ENCODE measurements at regions not wholly inside any gene's neighbourhood (a gene's known extent, or its start where the extent isn't known, plus 50 kb on each side); places are given as distances from the start of the nearest gene placed in this dataset.

DNA sequence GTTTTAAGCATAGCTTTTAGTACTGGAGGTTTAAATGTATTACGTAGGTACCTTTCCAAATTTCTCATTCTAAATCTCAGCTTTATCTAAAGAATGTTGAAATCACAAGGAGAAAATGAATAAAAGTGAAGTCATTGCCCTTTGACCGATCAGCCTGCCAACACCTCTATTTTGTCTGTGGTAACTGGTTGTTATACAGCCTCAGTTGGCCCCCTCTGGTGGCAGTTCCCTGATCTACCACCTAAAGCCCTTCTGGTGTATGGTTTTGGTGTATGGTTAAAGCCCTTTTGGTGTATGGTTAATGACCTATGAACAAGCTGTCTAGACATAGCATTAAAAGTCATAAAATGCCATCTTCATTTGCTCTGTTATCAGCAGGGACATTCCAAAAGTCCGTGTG is 378.2 kb upstream of the AZI2 start:
- no peaks in the 10 kb centered on the region for H3F3A ChIP-seq (ENCODE audit: insufficient read depth)
- TF ChIP-seq EZH2phosphoT487 (conservative IDR thresholded peaks at IDR 0.05; ENCODE audit: low read length): no peak
- TF ChIP-seq, protein P1, sequence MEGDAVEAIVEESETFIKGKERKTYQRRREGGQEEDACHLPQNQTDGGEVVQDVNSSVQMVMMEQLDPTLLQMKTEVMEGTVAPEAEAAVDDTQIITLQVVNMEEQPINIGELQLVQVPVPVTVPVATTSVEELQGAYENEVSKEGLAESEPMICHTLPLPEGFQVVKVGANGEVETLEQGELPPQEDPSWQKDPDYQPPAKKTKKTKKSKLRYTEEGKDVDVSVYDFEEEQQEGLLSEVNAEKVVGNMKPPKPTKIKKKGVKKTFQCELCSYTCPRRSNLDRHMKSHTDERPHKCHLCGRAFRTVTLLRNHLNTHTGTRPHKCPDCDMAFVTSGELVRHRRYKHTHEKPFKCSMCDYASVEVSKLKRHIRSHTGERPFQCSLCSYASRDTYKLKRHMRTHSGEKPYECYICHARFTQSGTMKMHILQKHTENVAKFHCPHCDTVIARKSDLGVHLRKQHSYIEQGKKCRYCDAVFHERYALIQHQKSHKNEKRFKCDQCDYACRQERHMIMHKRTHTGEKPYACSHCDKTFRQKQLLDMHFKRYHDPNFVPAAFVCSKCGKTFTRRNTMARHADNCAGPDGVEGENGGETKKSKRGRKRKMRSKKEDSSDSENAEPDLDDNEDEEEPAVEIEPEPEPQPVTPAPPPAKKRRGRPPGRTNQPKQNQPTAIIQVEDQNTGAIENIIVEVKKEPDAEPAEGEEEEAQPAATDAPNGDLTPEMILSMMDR (IDR thresholded peaks at IDR 0.05; ENCODE audit: insufficient read depth, low read length, poor library complexity, severe bottlenecking): no peak
- H3K9ac ChIP-seq (ENCODE audit: low read length): no peak overlapping the region
- no peaks in the 10 kb centered on the region for H3K9me2 ChIP-seq (replicated peaks; ENCODE audit: insufficient read depth, low read length)
- H3K27me3 ChIP-seq (ENCODE audit: low read length): no peaks in the 10 kb centered on the region
- H3K27ac ChIP-seq (ENCODE audit: low read depth, low read length): no peak overlapping the region
- no peaks in the 10 kb centered on the region for H4K20me1 ChIP-seq (ENCODE audit: low read depth, low read length)
- H3K4me2 ChIP-seq (ENCODE audit: low read depth, low read length, poor library complexity, severe bottlenecking): no peak overlapping the region
- H3K9me3 ChIP-seq (ENCODE audit: insufficient read depth, low read length): no peaks in the 10 kb centered on the region
- H3K79me2 ChIP-seq (ENCODE audit: insufficient read depth, low read length): no peaks in the 10 kb centered on the region
- no peak overlapping the region for H2AFZ ChIP-seq (ENCODE audit: low read depth, low read length, severe bottlenecking)
- H3K4me3 ChIP-seq (ENCODE audit: insufficient read depth, low read length, poor library complexity, severe bottlenecking): no peak overlapping the region
- H3K36me3 ChIP-seq (ENCODE audit: low read length): no peaks in the 10 kb centered on the region

DNA sequence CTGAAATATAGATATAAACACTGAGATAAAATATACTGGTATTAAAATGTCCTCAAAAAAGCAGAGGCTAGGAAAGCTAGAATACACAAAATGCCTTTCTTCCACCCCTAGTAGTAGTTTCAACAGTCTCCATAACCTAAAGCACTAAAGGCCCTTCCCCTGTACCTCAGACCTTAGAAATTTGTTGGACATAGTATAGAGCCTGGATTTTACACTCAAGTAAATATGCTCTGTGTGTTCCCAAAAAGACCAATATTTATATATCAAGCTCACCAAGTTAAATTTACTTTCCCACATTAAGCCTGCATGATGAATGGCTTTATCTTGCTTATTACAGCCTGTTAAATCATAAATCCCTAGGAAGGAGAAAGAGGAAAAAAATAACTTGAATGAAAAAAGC is 378.7 kb upstream of the AZI2 start:
- H3K4me3 ChIP-seq (ENCODE audit: insufficient read depth, low read length, poor library complexity, severe bottlenecking): no peak overlapping the region
- no peaks in the 10 kb centered on the region for H3K9me2 ChIP-seq (replicated peaks; ENCODE audit: insufficient read depth, low read length)
- no peaks in the 10 kb centered on the region for H3K79me2 ChIP-seq (ENCODE audit: insufficient read depth, low read length)
- H3F3A ChIP-seq (ENCODE audit: insufficient read depth): no peaks in the 10 kb centered on the region
- no peak overlapping the region for H3K4me2 ChIP-seq (ENCODE audit: low read depth, low read length, poor library complexity, severe bottlenecking)
- H3K27ac ChIP-seq (ENCODE audit: low read depth, low read length): no peak overlapping the region
- no peak overlapping the region for H2AFZ ChIP-seq (ENCODE audit: low read depth, low read length, severe bottlenecking)
- TF ChIP-seq, protein P1 (IDR thresholded peaks at IDR 0.05; ENCODE audit: insufficient read depth, low read length, poor library complexity, severe bottlenecking): no peak
- no peak for TF ChIP-seq EZH2phosphoT487 (conservative IDR thresholded peaks at IDR 0.05; ENCODE audit: low read length)
- H4K20me1 ChIP-seq (ENCODE audit: low read depth, low read length): no peaks in the 10 kb centered on the region
- H3K27me3 ChIP-seq (ENCODE audit: low read length): no peaks in the 10 kb centered on the region
- no peaks in the 10 kb centered on the region for H3K36me3 ChIP-seq (ENCODE audit: low read length)
- H3K9me3 ChIP-seq (ENCODE audit: insufficient read depth, low read length): no peaks in the 10 kb centered on the region
- no peak overlapping the region for H3K9ac ChIP-seq (ENCODE audit: low read length)

DNA sequence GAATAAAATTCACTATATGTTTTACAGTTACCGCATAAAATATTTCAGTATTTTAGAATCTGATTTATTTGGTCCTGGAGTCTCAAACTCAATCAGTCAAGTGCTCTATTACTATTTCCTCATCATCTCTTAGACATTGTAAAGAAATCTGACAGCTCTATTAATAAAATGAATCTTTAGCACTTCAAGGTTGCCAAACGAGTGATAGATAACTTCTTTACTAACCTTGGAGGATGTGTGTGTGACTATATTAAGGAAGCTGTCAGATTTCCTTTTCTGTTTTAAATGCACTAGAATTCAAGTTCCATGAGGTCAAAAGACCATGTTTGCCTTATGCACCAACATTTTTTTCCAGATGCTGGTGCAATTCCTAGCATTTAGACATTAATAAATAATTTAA is 389.8 kb upstream of the AZI2 start:
- H3K9ac ChIP-seq (ENCODE audit: low read length): no peak overlapping the region
- H3K27me3 ChIP-seq (ENCODE audit: low read length): no peaks in the 10 kb centered on the region
- no peak overlapping the region for H3K27ac ChIP-seq (ENCODE audit: low read depth, low read length)
- H3F3A ChIP-seq (ENCODE audit: insufficient read depth): no peaks in the 10 kb centered on the region
- no peaks in the 10 kb centered on the region for H3K36me3 ChIP-seq (ENCODE audit: low read length)
- H3K79me2 ChIP-seq (ENCODE audit: insufficient read depth, low read length): no peaks in the 10 kb centered on the region
- no peaks in the 10 kb centered on the region for H3K9me2 ChIP-seq (replicated peaks; ENCODE audit: insufficient read depth, low read length)
- H3K4me3 ChIP-seq (ENCODE audit: insufficient read depth, low read length, poor library complexity, severe bottlenecking): no peak overlapping the region
- H3K9me3 ChIP-seq (ENCODE audit: insufficient read depth, low read length): no peaks in the 10 kb centered on the region
- no peak overlapping the region for H2AFZ ChIP-seq (ENCODE audit: low read depth, low read length, severe bottlenecking)
- no peak for TF ChIP-seq EZH2phosphoT487 (conservative IDR thresholded peaks at IDR 0.05; ENCODE audit: low read length)
- TF ChIP-seq, protein P1 (IDR thresholded peaks at IDR 0.05; ENCODE audit: insufficient read depth, low read length, poor library complexity, severe bottlenecking): no peak
- H3K4me2 ChIP-seq (ENCODE audit: low read depth, low read length, poor library complexity, severe bottlenecking): no peak overlapping the region
- no peaks in the 10 kb centered on the region for H4K20me1 ChIP-seq (ENCODE audit: low read depth, low read length)

DNA sequence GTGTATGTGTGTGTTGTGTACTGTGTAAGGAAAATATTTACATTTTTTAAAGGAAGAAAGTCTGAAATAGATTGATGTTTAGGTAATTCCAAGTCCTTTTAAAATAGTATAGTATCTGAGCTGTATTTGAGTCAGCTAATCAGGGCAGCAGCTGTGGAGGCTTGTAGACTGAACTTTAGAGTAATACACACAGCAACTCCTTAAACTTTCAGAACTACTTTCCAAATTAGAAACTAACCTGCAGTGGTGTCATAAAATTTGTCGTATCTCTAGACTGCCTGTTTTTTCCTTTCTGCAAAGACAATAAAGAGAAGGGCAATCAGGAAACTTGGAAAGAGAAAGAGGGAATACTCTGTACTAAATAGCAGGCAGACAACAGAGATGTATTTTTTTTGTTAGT is 391.0 kb upstream of the AZI2 start:
- Histone ChIP-seq H3K79me2 (ENCODE audit: insufficient read depth, low read length) (no peaks in the 10 kb centered on the region), H4K20me1 (ENCODE audit: low read depth, low read length) (no peaks in the 10 kb centered on the region), H3K27ac (ENCODE audit: low read depth, low read length) (no peak overlapping the region), H3F3A (ENCODE audit: insufficient read depth) (no peaks in the 10 kb centered on the region), H3K4me2 (ENCODE audit: low read depth, low read length, poor library complexity, severe bottlenecking) (no peak overlapping the region), H3K4me3 (ENCODE audit: insufficient read depth, low read length, poor library complexity, severe bottlenecking) (no peak overlapping the region), H3K9me2 (replicated peaks; ENCODE audit: insufficient read depth, low read length) (no peaks in the 10 kb centered on the region), H3K27me3 (ENCODE audit: low read length) (no peaks in the 10 kb centered on the region), H2AFZ (ENCODE audit: low read depth, low read length, severe bottlenecking) (no peak overlapping the region), H3K9ac (ENCODE audit: low read length) (no peak overlapping the region), H3K9me3 (ENCODE audit: insufficient read depth, low read length) (no peaks in the 10 kb centered on the region), H3K36me3 (ENCODE audit: low read length) (no peaks in the 10 kb centered on the region)
- TF ChIP-seq, protein P1 (IDR thresholded peaks at IDR 0.05; ENCODE audit: insufficient read depth, low read length, poor library complexity, severe bottlenecking): no peak
- no peak for TF ChIP-seq EZH2phosphoT487 (conservative IDR thresholded peaks at IDR 0.05; ENCODE audit: low read length)
